HG02938 (cell line): ENCODE measurements at regions not wholly inside any gene's neighbourhood (a gene's known extent, or its start where the extent isn't known, plus 50 kb on each side); places are given as distances from the start of the nearest gene placed in this dataset.

Source experiments
- ATAC-seq: cut with Tn5 transposase; IDR thresholded peaks from one replicate; pipeline ENCODE4 v1.9.1; 2021; ENCODE audit warnings: mild to moderate bottlenecking, moderate library complexity; ENCODE audit not compliant: unreplicated experiment

DNA sequence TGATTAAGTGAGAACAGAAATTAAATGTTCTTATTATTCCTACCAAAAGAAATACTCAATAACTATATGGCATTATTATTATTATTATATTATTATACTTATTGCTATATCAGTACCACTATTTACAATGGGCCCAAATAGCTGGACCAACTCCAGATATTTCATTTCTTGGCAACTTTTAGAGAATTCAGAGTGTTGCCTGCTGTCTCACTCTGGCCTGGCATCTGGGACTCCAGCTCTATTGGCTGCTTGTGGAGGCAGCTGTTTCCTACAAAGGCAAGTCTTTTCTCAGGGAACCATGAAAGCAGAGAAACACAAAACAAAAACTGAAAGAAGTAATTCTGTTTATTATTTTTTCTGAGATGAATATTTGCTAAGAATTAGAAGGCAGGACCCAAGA, 105.1 kb upstream of the SORCS1 start:
- no peak for ATAC-seq

DNA sequence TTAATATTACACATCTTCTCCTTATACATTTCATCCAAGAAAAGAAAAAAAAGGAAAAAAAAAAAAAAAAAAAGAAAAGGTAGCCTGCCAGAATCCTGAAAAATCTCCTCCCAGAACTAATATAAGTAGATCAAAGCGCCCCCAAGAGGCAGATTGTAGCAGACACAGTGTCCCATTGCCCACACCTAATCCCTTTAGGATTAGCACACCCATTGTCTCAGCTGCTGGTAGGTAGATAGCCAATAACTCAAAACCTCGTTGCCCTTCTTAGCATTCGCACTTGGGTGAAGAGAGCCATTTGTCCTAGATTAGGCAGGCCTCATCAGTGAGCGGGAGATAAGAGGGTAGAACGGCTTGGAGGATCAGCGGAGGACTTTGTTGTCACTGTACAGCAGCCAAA, 100.2 kb upstream of the SORCS1 start:
- ATAC-seq: no peak

DNA sequence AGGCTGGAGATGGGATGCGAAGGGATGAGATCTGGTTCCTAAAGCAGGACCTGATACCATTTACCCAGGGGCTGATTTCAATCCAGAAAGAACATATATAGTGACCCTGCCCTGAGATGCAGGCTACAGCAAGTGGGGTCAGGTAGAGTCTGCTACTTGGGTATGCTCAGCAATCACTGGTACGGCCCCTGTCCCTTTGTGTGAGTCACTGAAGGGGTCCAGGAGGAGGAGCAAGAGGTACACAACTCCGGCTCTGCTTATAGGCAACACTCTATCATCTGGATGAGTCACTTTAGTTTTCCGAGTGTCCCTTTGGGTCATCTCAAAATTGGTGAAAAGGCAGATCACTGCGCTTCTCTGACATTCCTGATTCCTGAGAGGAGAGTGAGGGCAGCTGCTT, 79.6 kb upstream of the SORCS1 start:
- no peak for ATAC-seq

DNA sequence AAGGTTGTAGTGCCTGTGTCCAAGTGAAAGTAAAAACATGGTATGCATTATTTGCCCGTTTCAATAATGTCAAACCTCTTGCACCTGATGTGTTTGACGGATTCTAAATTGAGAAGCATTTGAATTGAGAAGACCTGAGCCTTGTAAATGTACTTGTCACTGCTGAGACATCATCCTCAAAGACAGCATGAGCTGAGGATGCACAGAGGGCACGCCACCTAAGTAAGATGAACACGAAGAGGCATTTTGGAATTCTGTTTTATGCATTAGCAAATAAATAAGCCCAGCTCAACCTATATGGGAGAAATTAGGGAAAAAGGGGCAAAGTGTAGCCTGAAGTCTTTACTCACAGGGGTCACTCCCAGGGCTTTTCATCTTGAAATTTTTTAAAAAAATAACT, 73.8 kb upstream of the SORCS1 start:
- ATAC-seq: no peak

DNA sequence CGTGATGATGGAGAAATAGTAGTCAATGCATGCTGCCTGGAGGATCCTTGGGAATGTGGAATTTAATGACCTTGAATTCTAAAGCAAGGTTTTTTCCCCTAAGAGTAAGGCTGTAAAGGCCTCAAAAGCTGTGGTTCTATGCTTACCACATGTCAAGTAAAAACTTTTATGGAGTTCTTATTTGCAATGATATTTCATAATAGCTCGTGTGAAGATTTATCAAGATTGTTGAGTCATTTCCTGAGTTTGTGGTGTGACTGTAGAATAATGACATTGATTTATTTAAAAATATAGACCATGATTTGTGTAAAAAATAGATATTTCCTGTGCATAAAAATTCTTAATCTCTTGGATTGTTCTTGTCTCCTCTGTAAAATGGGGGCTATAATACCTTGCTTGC, 67.5 kb upstream of the SORCS1 start:
- no peak for ATAC-seq

DNA sequence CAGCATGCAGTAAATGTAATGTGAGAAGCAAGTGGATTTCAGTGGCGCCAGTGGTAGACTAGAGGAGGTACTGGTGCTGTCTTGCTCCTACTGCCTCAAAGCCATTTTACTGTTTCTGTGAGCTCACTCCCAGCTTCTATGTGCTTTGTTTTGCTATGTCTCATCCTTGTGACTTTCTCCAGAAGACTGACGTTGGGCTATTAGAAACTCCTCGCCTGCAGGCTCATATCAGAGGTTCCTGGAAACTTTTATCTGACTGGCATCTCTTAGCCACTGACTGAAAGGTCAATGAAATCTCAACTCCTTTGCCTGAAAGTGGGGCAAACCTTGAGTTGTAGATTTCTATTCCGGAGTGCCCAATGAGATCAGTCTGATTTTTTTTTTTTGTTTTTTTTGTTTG, 66.4 kb upstream of the SORCS1 start:
- ATAC-seq: no peak

DNA sequence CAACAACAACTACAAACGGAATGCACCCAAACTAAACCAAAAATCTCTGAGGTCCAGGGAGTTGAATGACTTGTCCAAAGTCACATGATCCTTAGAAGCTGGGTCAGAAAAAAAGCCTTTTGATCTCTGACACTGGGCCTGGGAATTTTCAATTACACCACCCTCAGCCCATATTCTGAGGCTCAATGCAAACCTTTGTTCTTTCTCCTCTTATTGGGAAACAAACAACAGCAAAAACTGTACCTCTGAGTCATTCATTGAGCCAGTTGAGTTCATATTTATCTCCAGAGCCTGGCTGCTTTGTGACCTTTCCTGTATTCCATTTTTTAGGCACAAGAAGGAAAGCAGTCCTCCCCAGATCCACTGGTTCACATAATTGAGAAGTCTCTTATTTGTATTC, 51.2 kb upstream of the SORCS1 start:
- no peak for ATAC-seq
